SK-N-MC (cell line): ENCODE measurements at regions not wholly inside any gene's neighbourhood (a gene's known extent, or its start where the extent isn't known, plus 50 kb on each side); places are given as distances from the start of the nearest gene placed in this dataset.
"Not testable (repeated sequence)": the region's sequence is repeated elsewhere in the genome, so short reads cannot be mapped to it uniquely, and the experiment has no call there.

Source experiments
- EZH2 ChIP-seq: fragments of 200-600 bp; sonication (generic); IDR thresholded peaks from one replicate; pipeline ENCODE4 v1.6.1; 2017; ENCODE audit warnings: antibody characterized with exemption
- FOXP2 ChIP-seq: optimal IDR thresholded peaks from 2 replicates; pipeline ENCODE3; 2011; ENCODE audit warnings: mild to moderate bottlenecking, moderate library complexity; ENCODE audit not compliant: insufficient read depth; ENCODE audit errors: extremely low read length, control extremely low read depth
- POLR2AphosphoS5 ChIP-seq: IDR thresholded peaks from 2 replicates; pipeline ENCODE4 v1.6.1; 2012; ENCODE audit warnings: mild to moderate bottlenecking, low read depth, low read length, borderline replicate concordance

DNA sequence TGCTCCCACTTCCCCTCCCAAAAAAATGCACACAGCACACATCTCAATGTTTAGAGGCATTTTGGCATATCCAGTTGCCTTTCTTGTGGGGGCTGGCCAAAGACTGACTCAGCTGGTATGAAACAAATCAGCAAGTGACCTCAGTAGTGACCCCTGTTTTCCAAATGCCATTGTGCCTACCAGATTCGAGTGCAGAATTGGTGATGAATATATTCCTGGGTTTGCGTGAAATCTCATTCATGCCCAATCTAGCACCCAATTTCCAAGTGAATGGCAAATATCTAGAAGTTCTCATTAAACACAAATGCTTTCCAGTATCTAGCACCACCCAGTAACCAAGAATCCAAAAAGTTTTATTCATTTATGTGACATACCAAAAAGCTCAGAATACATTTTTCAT, 83.6 kb downstream of the FOXD4L6 start:
- not testable (repeated sequence) for TF ChIP-seq EZH2, POLR2AphosphoS5, FOXP2
